Right lobe of liver (tissue), 4 donors: ENCODE measurements at regions not wholly inside any gene's neighbourhood (a gene's known extent, or its start where the extent isn't known, plus 50 kb on each side); places are given as distances from the start of the nearest gene placed in this dataset.

Source experiments
- POLR2A ChIP-seq: fragments of 450-650 bp; IDR thresholded peaks from one replicate; pipeline ENCODE4 v1.6.1; 2017; ENCODE audit warnings: antibody characterized with exemption, mild to moderate bottlenecking
- TF ChIP-seq, protein P1 (sequence below), 4 donors: fragments of 200-600 bp in 3 of 4; fragments of 450-650 bp in 1 of 4; IDR thresholded peaks; one replicate each; pipeline versions ENCODE4 v1.5.1 to v1.8.0; 2016 to 2022; ENCODE audit warnings: antibody characterized with exemption in 4 of 4, mild to moderate bottlenecking in 2 of 4
- donor health status: DM: no; HTN: no; CAD: no.
- donor health status: DM: no; HTN: no; CAD: no.
- donor health status: DM: no; HTN: yes; CAD: no.

- TF ChIP-seq POLR2A: no peak
- TF ChIP-seq, protein P1, sequence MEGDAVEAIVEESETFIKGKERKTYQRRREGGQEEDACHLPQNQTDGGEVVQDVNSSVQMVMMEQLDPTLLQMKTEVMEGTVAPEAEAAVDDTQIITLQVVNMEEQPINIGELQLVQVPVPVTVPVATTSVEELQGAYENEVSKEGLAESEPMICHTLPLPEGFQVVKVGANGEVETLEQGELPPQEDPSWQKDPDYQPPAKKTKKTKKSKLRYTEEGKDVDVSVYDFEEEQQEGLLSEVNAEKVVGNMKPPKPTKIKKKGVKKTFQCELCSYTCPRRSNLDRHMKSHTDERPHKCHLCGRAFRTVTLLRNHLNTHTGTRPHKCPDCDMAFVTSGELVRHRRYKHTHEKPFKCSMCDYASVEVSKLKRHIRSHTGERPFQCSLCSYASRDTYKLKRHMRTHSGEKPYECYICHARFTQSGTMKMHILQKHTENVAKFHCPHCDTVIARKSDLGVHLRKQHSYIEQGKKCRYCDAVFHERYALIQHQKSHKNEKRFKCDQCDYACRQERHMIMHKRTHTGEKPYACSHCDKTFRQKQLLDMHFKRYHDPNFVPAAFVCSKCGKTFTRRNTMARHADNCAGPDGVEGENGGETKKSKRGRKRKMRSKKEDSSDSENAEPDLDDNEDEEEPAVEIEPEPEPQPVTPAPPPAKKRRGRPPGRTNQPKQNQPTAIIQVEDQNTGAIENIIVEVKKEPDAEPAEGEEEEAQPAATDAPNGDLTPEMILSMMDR (IDR thresholded peaks at IDR 0.05): no peak
These were observed 313.8 kb downstream of the TGFB2 start for GRCh38 chr1:218658899-218659298.
